ENCODE measurements at regions not wholly inside any gene's neighbourhood (a gene's known extent, or its start where the extent isn't known, plus 50 kb on each side); places are given as distances from the start of the nearest gene placed in this dataset.

- no peak overlapping the region for H3K4me3 ChIP-seq
- no peaks in the 10 kb centered on the region for H3K27me3 ChIP-seq
- H3K4me1 ChIP-seq (ENCODE audit: low read depth) = no peaks in the 10 kb centered on the region
- no peak overlapping the region for H3K27ac ChIP-seq
- DNase-seq (ENCODE audit: low read depth in 1 of 2, low spot score in 1 of 2) = no peak
- TF ChIP-seq CTCF (IDR thresholded peaks at IDR 0.05; ENCODE audit: low read depth, low read length) = no peak
- H3K36me3 ChIP-seq = no peaks in the 10 kb centered on the region
- H3K9me3 ChIP-seq (ENCODE audit: low read depth) = no peaks in the 10 kb centered on the region
Measured at GRCh38 chr6:168198302-168199180, 119.5 kb upstream of the FRMD1 start.

GRCh38 chr6:168197636-168198301, 118.8 kb upstream of the FRMD1 start:
- no peak for TF ChIP-seq CTCF (IDR thresholded peaks at IDR 0.05; ENCODE audit: low read depth, low read length)
- DNase-seq (ENCODE audit: low read depth in 1 of 2, low spot score in 1 of 2) = no peak
- Histone ChIP-seq H3K27ac (no peak overlapping the region), H3K9me3 (ENCODE audit: low read depth) (no peaks in the 10 kb centered on the region), H3K36me3 (no peaks in the 10 kb centered on the region), H3K4me1 (ENCODE audit: low read depth) (no peaks in the 10 kb centered on the region), H3K27me3 (no peaks in the 10 kb centered on the region), H3K4me3 (no peak overlapping the region)

DNA sequence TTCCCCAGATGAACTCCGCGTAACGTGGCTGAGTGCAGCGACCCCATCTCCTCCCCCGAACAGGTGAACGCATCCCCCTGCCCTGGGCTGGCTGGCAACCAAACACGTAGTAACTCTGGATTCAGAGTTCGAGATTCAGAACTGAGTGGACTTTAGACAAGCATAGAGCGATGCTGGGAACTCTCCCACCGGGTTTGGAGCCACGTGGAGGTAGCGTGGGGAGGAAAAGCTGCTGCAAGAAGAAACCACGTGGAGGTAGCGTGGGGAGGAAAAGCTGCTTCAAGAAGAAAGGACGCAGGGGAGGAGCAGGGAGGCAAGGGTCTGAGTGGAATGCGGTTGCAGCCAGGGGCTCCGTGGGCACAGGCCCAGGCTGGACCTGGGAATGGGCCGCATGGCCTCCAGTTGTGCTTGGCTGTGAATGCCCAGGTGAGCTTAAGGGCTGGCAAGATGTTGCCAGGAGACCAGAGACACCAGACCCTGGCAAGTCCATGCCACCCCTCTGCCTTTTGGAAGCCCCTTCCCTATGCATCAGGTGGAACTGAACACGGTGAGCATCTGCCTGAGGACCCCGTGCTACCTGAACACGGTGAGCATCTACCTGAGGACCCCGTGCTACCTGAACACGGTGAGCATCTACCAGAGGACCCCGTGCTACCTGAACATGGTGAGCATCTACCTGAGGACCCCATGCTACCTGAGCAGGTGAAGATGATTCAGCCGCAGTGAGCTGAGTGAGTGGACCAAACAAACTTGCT, 118.0 kb upstream of the FRMD1 start:
- no peaks in the 10 kb centered on the region for H3K36me3 ChIP-seq
- no peak overlapping the region for H3K4me3 ChIP-seq
- no peak for DNase-seq (ENCODE audit: low read depth in 1 of 2, low spot score in 1 of 2)
- no peaks in the 10 kb centered on the region for H3K4me1 ChIP-seq (ENCODE audit: low read depth)
- H3K27me3 ChIP-seq = no peaks in the 10 kb centered on the region
- no peak overlapping the region for H3K27ac ChIP-seq
- no peaks in the 10 kb centered on the region for H3K9me3 ChIP-seq (ENCODE audit: low read depth)
- no peak for TF ChIP-seq CTCF (IDR thresholded peaks at IDR 0.05; ENCODE audit: low read depth, low read length)

- Histone ChIP-seq H3K9me3 (ENCODE audit: low read depth) (no peaks in the 10 kb centered on the region), H3K27me3 (no peaks in the 10 kb centered on the region), H3K4me1 (ENCODE audit: low read depth) (no peaks in the 10 kb centered on the region), H3K27ac (no peak overlapping the region), H3K36me3 (no peaks in the 10 kb centered on the region), H3K4me3 (no peak overlapping the region)
- DNase-seq (ENCODE audit: low read depth in 1 of 2, low spot score in 1 of 2) = peak in 1 of 2 donors; percentile 45
- no peak for TF ChIP-seq CTCF (IDR thresholded peaks at IDR 0.05; ENCODE audit: low read depth, low read length)
Measured at GRCh38 chr6:168196385-168196860, 117.4 kb upstream of the FRMD1 start.

- Histone ChIP-seq H3K27me3 (no peaks in the 10 kb centered on the region), H3K4me1 (ENCODE audit: low read depth) (no peaks in the 10 kb centered on the region), H3K27ac (no peak overlapping the region), H3K4me3 (no peak overlapping the region), H3K9me3 (ENCODE audit: low read depth) (no peaks in the 10 kb centered on the region), H3K36me3 (no peaks in the 10 kb centered on the region)
- TF ChIP-seq CTCF (IDR thresholded peaks at IDR 0.05; ENCODE audit: low read depth, low read length) = no peak
- DNase-seq (ENCODE audit: low read depth in 1 of 2, low spot score in 1 of 2) = no peak
Measured at GRCh38 chr6:168195712-168196111, 116.7 kb upstream of the FRMD1 start.

Data from cardiac muscle cell (in vitro differentiated cells and primary cell).